ENCODE measurements at regions not wholly inside any gene's neighbourhood (a gene's known extent, or its start where the extent isn't known, plus 50 kb on each side); places are given as distances from the start of the nearest gene placed in this dataset.
"Not testable (repeated sequence)": the region's sequence is repeated elsewhere in the genome, so short reads cannot be mapped to it uniquely, and the experiment has no call there.

- ATAC-seq (ENCODE audit: low FRiP score) (no peak), DNase-seq (ENCODE audit: low spot score) (no peak)
Observed at GRCh38 chr7:25742316-25742715, 409.7 kb upstream of the NFE2L3 start.

GRCh38 chr7:25743670-25744451 lies 408.1 kb upstream of the NFE2L3 start:
- DNase-seq (ENCODE audit: low spot score); ATAC-seq (ENCODE audit: low FRiP score): not testable (repeated sequence)

More at GRCh38 chr7:25742316-25742715, 409.7 kb upstream of the NFE2L3 start:
- no peak for TF ChIP-seq CTCF (IDR thresholded peaks at IDR 0.05)

- DNase-seq (ENCODE audit: low spot score) = no peak
- TF ChIP-seq CTCF (IDR thresholded peaks at IDR 0.05) = no peak
- ATAC-seq (ENCODE audit: low FRiP score) = no peak
Observed at GRCh38 chr7:25750744-25751508, 401.1 kb upstream of the NFE2L3 start.

GRCh38 chr7:25752154-25752553 lies 399.8 kb upstream of the NFE2L3 start:
- no peak for ATAC-seq (ENCODE audit: low FRiP score)
- TF ChIP-seq CTCF (IDR thresholded peaks at IDR 0.05) = no peak
- no peak for DNase-seq (ENCODE audit: low spot score)

GRCh38 chr7:25752967-25753791 lies 398.8 kb upstream of the NFE2L3 start:
- DNase-seq (ENCODE audit: low spot score) = no peak
- no peak for TF ChIP-seq CTCF (IDR thresholded peaks at IDR 0.05)
- ATAC-seq (ENCODE audit: low FRiP score) = no peak

GRCh38 chr7:25753837-25754236 lies 398.2 kb upstream of the NFE2L3 start:
- no peak for ATAC-seq (ENCODE audit: low FRiP score)
- no peak for TF ChIP-seq CTCF (IDR thresholded peaks at IDR 0.05)
- DNase-seq (ENCODE audit: low spot score) = no peak

- TF ChIP-seq CTCF (IDR thresholded peaks at IDR 0.05) = no peak
- ATAC-seq (ENCODE audit: low FRiP score) = no peak
- DNase-seq (ENCODE audit: low spot score) = no peak
Observed at GRCh38 chr7:25754333-25754732, 397.7 kb upstream of the NFE2L3 start.
